ENCODE measurements at regions not wholly inside any gene's neighbourhood (a gene's known extent, or its start where the extent isn't known, plus 50 kb on each side); places are given as distances from the start of the nearest gene placed in this dataset.

GRCh38 chr9:89768051-89768450 is 163.2 kb downstream of the GADD45G start:
- POLR2A ChIA-PET = no interaction called here
- H3K4me1 Mint-ChIP-seq (ENCODE audit: insufficient read depth, unreplicated experiment) = peaks cover 12% of the 10 kb centered on the region
- H3K27ac Mint-ChIP-seq (ENCODE audit: low read depth, unreplicated experiment) = peak overlapping the region; percentile 28
- no peaks in the 10 kb centered on the region for H3K9me3 Mint-ChIP-seq (ENCODE audit: unreplicated experiment)
- no TSS peak for BruUV-seq (replicated peaks)
- CTCF ChIA-PET = no interaction called here
- DNase-seq (ENCODE audit: unreplicated experiment) = no peak
- H3K36me3 Mint-ChIP-seq (ENCODE audit: insufficient read depth, unreplicated experiment) = peaks cover 11% of the 10 kb centered on the region
- TF ChIP-seq CTCF (IDR thresholded peaks at IDR 0.05; ENCODE audit: unreplicated experiment) = no peak
- intact Hi-C loops (cut with micrococcal nuclease) = no loop called here
- H3K27me3 Mint-ChIP-seq (ENCODE audit: insufficient read depth, unreplicated experiment) = peaks cover 12% of the 10 kb centered on the region
- H3K4me3 Mint-ChIP-seq (ENCODE audit: unreplicated experiment) = no peak overlapping the region

- Mint-ChIP-seq H3K36me3 (ENCODE audit: insufficient read depth, unreplicated experiment) (peaks cover 11% of the 10 kb centered on the region), H3K4me3 (ENCODE audit: unreplicated experiment) (no peak overlapping the region), H3K4me1 (ENCODE audit: insufficient read depth, unreplicated experiment) (peaks cover 12% of the 10 kb centered on the region), H3K27ac (ENCODE audit: low read depth, unreplicated experiment) (no peak overlapping the region), H3K27me3 (ENCODE audit: insufficient read depth, unreplicated experiment) (peaks cover 12% of the 10 kb centered on the region), H3K9me3 (ENCODE audit: unreplicated experiment) (no peaks in the 10 kb centered on the region)
- no peak for TF ChIP-seq CTCF (IDR thresholded peaks at IDR 0.05; ENCODE audit: unreplicated experiment)
- intact Hi-C loops (cut with micrococcal nuclease) = no loop called here
- no TSS peak for BruUV-seq (replicated peaks)
- CTCF ChIA-PET = no interaction called here
- no peak for DNase-seq (ENCODE audit: unreplicated experiment)
- POLR2A ChIA-PET = interaction anchor here (0.7 kb wide), 1 partner anchor 34 kb away, joined by 3 read pairs; no protein-coding TSS in a partner anchor
Observed at GRCh38 chr9:89768650-89769071, 163.8 kb downstream of the GADD45G start.

GRCh38 chr9:89770531-89771174 is 165.8 kb downstream of the GADD45G start:
- Mint-ChIP-seq H3K27ac (ENCODE audit: low read depth, unreplicated experiment) (no peak overlapping the region), H3K4me1 (ENCODE audit: insufficient read depth, unreplicated experiment) (peaks cover 12% of the 10 kb centered on the region), H3K36me3 (ENCODE audit: insufficient read depth, unreplicated experiment) (peaks cover 11% of the 10 kb centered on the region), H3K27me3 (ENCODE audit: insufficient read depth, unreplicated experiment) (peaks cover 12% of the 10 kb centered on the region), H3K4me3 (ENCODE audit: unreplicated experiment) (no peak overlapping the region), H3K9me3 (ENCODE audit: unreplicated experiment) (no peaks in the 10 kb centered on the region)
- ChIA-PET POLR2A (no interaction called here), CTCF (interaction anchor here (1.2 kb wide), 1 partner anchor 13 kb away, joined by 3 read pairs; no protein-coding TSS in a partner anchor)
- intact Hi-C loops (cut with micrococcal nuclease) = no loop called here
- no peak for DNase-seq (ENCODE audit: unreplicated experiment)
- no peak for TF ChIP-seq CTCF (IDR thresholded peaks at IDR 0.05; ENCODE audit: unreplicated experiment)
- BruUV-seq (replicated peaks) = no TSS peak

- no peak for TF ChIP-seq CTCF (IDR thresholded peaks at IDR 0.05; ENCODE audit: unreplicated experiment)
- intact Hi-C loops (cut with micrococcal nuclease) = no loop called here
- POLR2A ChIA-PET = no interaction called here
- CTCF ChIA-PET = no interaction called here
- H3K4me1 Mint-ChIP-seq (ENCODE audit: insufficient read depth, unreplicated experiment) = peaks cover 12% of the 10 kb centered on the region
- H3K27ac Mint-ChIP-seq (ENCODE audit: low read depth, unreplicated experiment) = no peak overlapping the region
- no peak overlapping the region for H3K4me3 Mint-ChIP-seq (ENCODE audit: unreplicated experiment)
- peaks cover 11% of the 10 kb centered on the region for H3K36me3 Mint-ChIP-seq (ENCODE audit: insufficient read depth, unreplicated experiment)
- H3K27me3 Mint-ChIP-seq (ENCODE audit: insufficient read depth, unreplicated experiment) = peaks cover 12% of the 10 kb centered on the region
- BruUV-seq (replicated peaks) = no TSS peak
- no peak for DNase-seq (ENCODE audit: unreplicated experiment)
- no peaks in the 10 kb centered on the region for H3K9me3 Mint-ChIP-seq (ENCODE audit: unreplicated experiment)
Observed at GRCh38 chr9:89771205-89771604, 166.4 kb downstream of the GADD45G start.

All from MCF 10A (cell line).